DMS 273 (cell line): ENCODE measurements at regions not wholly inside any gene's neighbourhood (a gene's known extent, or its start where the extent isn't known, plus 50 kb on each side); places are given as distances from the start of the nearest gene placed in this dataset.
"Not testable (repeated sequence)": the region's sequence is repeated elsewhere in the genome, so short reads cannot be mapped to it uniquely, and the experiment has no call there.

Source experiments
- DNase-seq: peaks from one replicate; lab custom pipeline; 2025; ENCODE audit not compliant: unreplicated experiment; lab: John Stamatoyannopoulos, UW

DNA sequence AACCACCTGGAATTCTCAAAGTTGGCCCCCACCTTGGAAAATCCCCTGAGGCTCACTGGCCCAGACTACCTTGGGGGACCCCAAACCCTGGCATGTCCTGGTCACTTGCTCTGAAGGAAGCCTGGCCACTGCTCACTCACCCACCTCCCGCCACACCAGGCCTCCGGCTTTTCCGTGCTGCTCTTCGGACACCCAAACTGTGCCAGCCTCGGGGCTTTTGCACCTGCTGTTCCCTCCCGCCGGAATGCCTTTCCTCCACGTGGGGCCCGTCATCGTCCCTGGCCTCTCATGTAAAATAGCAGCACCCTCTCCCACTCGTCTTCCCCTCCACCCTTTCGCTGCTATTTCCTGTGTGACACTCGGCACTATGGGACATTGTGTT is 87.2 kb upstream of the NCOR2 start:
- DNase-seq, result no peak

DNA sequence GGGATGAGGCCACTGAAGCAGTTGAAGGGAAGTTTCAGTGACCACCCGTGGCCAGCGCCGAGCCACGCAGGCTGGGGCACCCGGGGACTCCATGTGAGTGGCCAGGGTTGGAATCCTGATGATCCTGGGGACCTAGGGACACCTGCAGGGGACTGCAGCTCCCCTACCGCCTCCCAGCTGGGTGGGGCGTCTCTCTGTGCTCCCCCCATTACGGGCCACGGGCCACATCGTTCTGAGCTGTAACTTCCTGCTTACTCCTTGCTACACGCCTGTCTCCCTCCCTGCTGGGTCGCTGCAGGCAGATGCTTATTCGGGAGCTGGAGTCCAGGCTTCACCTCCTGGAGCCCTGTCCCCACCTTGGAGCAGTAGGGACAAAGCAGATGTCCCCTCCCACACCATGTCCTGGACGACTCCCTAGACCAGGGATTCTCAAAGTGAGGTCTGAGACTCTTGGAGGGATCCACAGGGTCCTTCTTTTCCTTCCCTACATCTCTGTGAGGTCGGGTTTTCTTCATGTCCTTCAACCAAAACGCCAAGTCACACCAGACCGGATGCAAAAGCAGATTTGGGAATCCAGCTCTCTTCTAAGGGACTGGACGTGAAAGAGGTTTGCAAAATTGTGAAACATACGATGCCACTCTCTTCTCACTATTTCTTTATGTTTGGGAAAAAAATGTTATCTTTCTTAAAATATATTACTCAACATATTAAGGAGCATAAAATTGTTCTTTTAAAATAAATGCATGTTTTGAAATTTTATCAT is 85.9 kb upstream of the NCOR2 start:
- DNase-seq, result peak; percentile 46

DNA sequence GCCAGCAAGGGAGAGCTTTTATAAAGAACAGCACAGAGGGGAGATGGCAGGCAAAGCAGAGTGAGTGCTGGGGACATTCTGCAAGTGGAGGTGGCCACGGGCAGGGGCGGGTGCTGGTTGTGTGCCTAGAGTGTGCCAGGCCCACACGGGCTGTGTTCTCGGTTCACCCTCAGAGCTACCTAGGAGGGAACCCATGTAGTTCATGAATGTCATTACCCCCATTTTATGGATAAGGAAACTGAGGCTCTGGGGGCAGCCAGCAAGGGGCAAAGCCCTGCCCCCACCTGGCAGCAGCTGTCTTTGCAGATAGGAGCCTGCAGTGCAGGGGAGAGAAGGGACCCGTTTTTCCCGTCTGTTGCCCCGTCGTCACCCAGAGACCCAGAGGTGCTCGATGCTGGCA is 85.2 kb upstream of the NCOR2 start:
- DNase-seq, result no peak

DNA sequence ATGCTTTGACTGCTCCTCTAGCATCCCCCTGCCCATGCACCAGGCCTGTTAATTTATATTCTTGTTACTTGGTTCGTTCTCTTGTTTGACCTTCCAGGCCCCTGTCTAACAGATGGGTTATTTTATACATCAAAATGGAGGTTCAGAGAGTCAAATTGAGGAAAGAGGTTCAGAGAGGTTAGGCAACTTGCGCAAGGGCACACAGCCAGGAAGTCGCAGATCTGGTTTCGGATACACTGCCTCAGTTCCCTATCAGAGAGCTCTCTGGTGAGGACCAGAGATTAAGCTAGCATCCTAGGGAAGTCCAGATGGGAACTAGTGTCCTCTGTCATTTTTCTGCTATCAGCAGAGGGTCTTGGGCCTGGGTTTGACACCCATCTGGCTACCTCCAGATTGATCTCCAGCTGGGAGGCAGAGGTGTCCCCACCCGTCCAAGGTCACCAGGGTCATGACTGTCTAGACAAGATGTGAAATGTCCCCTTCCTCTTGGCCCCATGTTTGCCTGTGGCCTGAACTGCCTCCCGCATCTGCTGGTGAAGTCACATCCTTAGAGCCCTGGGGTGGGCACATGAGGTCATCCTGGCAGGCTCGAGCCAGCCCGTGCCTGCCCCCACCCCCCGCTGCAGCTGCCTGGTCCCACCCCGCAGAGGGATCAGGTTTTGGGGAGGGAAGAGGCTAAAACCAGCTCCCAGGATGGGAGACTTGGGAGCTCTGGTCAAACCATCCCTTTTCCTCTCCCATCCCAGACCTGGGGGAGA is 84.3 kb upstream of the NCOR2 start:
- peak; percentile 87 for DNase-seq

DNA sequence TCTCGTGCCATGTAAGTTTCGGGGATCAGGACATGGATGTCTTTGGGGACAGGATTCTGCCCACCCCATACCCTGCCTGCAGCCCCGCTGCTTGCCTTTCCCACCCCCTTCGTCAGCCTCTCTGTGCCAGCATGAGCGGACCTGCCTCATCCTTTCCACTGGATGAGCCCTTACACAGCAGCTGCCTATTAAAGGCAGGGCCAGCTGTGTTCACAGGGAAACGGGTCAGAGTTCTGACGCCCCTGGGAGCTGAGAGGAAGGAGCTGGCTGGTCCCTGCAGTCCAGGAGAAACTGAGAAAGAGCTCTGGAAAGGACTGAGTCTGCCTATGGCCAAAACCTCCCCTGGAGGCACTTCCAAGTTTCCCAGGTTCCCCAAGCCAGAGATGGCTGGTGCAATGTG is 83.5 kb upstream of the NCOR2 start:
- peak; percentile 83 for DNase-seq

DNA sequence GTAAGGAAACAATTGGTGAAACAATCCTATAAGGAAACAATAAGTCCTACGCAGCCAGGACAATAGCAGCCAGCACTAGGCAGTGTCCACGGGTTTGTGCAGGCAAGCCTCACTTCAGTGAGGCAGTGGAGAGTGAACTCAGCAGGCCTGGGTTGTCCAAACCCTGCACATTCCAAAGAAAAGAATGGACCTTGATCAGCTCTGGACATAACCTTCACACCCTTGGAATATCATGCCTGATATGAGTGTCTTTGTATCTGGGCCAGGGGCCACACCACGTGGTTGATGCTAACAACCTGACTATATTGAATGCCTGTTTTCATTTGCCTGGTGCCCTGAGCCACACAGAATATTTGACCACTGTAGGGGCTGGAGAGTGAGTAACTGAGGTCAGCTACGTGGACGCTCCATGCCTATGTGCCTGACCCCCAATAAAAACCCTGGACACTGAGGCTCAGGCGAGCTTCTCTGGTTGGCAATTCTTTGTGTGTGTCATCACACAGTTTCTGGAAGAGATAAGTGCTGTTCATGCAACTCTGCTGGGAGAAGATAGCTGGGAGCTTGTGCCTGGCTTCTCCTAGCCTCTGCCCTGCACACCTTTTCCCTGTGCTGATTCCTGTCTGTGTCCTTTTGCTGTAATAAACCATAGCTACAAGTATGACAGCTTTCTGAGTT is 81.4 kb upstream of the NCOR2 start:
- DNase-seq, result no peak

DNA sequence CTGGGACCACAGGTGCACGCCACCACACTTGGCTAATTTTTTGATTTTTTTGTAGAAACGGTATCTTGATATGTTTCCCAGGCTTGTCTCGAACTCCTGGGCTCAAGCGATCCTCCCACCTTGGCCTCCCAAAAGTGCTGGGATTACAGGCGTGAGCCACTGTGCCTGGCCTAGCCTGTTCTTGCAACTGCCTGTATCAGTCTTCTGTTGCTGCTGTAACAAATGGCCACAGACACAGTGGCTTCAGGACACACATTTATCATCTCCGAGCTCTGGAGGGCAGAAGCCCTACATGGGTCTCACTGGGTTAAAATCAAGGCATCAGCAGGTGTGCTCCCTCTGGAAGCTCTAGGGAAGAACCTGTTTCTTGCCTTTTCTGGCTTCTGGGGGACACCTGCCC is 79.9 kb upstream of the NCOR2 start:
- no peak for DNase-seq

DNA sequence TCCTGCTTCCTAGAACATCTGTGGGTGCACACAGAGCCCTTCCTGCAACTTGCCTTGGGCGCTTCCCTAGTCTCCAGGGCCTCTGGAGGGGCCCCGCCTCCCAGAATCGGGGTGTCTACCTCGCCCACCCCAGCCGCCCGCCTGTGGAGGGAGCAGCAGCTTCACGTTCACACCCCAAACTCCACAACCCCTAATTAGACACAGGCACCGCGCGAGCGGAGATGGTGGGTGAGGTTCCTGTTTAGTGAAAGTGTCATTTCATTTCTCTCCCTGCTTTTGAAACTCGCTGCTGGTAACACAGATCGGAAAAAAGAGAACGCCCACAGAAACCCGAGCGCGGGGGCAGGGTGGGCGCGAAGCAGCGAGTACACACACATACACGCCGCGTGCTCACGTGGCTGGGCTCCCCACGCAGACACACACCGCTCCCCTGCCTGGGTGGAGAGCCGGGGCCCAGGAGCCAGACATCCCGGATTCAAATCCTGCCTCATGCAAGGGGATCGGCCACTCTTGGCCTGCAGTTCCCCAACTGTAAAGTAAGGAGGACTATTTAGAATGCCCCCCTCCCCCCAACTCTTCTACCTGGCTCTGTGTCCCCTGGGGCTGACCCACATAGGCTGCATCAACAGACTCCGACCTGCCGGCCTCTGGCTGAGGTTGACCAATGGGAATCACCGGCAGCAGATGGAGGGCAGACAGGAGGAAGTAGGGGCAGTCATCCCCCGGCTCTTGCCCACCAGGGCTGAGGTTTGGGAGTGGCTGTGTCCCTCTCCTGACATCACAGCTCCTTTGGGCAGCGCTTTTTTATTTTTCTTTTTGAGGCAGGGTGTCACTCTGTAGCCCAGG is 79.2 kb upstream of the NCOR2 start:
- DNase-seq, result no peak

DNA sequence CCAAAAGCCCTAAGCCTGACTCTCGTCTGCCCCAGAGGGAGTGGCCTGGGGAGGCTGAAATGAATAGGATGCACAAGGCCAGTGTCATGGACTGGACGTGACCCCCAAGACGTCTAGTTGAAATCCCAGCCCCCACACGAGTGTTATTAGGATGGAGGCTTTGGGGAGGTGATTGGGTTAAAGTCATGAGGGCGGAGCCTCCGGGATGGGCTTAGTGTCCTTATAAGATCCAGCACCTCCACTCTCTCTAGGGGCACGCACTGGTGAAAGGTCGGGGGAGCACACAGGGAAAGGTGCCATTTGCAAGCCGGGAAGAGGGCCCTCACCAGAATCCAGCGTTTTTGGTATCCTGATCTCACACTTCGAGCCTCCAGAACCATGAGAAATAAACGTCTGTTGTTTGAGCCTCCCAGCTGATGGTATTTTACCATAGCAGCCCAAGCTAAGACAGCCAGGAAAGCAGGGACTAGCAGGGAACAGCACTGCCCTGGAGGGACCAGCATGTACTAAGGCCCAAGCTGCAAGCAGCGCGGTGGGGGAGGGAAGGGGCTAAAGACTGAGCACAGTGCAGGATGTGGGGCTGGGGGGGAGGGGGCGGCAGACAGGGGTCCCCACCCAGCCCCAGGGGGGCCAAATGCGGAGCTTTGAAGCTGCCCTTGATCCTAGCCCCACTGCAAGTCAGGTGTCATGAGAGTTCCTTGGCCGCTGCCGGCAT is 78.3 kb upstream of the NCOR2 start:
- DNase-seq, result no peak

DNA sequence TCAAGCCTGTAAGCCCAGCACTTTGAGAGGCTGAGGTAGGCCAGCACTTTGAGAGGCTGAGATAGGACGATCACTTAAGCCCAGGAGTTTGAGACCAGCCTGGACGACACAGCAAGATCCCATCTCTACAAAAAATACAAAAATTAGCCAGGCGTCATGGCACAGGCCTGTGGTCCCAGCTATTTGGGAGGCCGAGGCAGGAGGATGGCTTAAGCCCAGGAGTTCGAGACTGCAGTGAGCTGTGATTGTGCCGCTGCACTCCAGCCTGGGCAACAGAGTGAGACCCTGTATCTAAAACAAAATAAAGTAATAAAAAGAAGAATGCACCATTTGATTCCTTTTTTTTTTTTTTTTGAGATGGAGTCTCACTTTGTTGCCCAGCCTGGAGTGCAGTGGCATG is 76.4 kb upstream of the NCOR2 start:
- DNase-seq, result not testable (repeated sequence)

DNA sequence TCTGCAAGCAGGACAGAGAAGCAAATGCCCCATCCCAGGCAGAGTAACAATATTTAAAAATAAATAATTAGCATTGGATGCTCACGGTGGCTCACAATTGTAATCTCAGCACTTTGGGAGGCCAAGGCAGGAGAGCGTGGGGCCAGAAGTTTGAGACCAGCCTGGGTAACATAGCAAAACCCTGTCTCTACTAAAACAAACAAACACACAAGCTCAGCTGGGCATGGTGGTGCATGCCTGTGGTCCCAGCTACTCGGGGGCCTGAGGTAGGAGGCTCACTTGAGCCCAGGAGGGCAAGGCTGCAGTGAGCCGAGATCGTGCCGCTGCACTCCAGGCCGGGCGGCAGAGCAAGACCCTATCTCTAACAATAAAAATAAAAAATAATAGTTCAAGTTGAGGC is 74.7 kb upstream of the NCOR2 start:
- no peak for DNase-seq

DNA sequence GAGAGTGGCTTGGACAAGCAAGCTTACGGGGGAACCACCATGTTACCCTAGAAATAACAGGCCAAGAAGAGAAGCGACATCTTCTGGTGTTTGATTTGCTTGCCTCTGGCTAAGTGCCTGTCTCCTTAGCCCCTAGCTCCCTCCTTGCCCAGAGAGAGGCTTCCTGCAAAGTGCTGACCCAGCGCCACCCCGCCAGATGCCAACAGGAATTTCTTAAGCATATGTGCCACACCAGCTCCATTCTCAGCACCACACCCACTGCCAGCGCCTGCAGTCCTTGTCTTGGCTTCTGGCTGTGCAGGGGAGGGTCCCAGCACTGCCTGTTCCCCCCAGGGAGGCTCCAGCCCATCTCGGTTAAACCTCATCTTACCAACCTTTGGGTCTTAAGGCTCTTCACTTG is 74.2 kb upstream of the NCOR2 start:
- DNase-seq, result peak; percentile 50

DNA sequence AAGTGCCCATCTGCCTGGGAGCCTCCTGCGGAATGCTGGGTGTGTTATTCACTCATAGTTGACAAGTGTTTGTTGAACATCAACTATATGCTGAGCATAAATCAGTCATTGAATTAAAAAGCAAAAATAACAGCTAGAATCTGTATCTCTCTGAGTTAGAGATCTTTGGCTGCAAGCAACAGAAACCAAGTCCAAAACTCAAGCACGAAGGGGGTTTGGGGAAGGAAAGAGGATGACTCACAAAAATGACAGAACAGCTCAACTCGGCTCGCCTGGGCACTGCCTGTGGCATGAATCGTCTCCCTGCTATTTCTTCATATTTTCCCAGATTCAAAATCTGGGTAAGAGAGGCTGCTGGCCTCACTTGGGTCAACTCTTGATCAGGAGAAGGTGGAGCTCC is 72.6 kb upstream of the NCOR2 start:
- DNase-seq, result no peak

DNA sequence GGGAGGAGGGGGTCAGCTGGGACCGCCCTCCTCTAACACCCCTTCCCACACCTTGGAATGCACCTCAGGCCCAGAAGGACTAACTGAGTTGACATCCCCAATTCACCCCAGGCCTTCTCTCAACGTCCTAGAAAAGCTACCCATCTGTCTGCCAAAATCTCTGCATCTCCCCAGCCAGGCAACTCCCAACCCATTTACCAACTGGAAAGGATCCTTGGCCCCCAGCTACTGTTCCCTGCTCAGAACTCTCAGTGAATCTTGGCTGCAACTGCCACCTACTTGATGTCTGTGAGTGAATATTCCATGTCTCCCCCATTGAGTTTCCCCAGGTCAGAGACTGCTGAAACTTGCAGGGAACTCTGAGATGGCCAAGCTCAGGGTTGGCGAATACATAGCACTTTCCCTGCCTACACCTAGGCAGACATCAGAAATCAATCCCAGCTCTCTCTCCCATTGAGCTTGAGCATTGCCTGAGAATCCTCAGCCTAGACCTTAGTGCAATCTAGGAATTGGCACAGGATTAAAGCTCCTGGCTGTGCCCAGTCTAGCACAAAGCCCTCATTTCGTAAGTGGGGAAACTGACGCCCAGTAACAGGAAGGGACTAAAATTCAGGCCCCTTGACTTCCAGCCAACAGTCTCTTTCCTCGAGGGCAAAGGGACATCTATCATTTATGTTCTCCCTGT is 71.9 kb upstream of the NCOR2 start:
- peak; percentile 26 for DNase-seq

DNA sequence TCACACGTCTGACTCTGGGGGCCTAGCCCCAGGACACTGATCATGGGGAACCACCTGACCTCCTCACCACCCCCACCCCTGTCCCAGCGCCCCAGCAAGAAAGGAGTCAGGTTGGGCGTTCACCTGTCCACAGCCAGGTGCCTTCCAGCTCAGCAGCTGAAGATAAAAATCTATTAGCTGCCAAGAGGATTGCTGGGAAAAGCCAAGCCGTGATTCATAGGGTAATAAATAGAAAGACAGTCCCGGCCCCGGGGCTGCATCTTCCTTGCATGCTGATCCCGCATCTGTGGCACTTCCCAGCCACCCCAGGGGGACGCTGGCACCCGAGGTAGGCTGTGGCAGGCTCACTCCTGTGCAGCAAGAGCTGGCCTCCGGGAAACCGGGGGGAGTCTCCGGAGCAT is 70.2 kb upstream of the NCOR2 start:
- DNase-seq, result no peak

DNA sequence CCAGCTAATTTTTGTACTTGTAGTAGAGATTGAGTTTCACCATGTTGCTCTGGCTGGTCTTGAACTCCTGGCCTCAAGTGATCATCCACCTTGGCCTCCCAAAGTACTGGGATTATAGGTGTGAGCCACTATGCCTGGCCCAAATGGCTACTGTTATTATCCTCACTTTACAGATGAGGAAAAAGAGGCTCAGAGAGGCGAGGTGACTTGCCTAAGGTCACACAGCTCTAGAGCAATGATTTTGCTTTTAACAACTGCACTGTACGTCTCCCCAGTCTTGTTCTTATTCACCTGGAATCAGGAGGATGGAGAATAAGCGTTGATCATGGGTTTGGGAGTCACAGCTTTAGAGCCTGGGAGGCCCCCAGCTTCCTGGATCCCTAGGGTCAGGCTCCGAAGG is 69.8 kb upstream of the NCOR2 start:
- no peak for DNase-seq

DNA sequence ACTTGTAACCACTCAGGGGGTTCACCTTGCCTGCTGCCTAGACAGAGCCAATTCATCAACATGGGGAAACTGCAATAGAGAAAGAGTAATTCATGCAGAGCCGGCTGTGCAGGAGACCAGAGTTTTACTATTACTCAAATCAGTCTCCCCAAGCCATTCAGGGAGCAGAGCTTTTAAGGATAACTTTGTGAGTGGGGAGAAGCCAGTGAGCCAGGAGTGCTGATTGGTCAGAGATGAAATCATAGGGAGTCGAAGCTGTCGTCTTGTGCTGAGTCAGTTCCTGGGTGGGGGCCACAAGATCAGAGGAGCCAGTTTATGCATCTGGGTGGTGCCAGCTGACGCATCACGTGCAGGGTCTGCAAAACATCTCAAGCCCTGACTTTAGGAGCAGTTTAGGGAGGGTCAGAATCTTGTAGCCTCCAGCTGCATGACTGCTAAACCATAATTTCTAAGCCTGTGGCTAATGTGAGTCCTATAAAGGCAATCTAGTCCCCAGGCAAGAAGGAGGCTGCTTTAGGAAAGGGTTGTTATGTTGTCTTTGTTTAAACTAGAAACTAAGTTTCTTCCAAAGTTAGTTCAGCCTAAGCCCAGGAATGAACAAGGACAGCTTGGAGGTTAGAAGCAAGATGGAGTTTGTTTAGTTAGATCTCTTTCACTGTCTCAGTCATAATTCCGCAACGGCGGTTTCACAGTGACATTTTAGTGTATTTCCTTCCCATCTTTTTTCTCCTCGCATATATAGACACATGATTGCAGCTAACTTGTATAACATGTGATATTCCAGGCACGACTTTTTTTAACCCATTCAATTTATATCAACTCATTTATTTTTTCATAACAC is 68.9 kb upstream of the NCOR2 start:
- peak; percentile 86 for DNase-seq

DNA sequence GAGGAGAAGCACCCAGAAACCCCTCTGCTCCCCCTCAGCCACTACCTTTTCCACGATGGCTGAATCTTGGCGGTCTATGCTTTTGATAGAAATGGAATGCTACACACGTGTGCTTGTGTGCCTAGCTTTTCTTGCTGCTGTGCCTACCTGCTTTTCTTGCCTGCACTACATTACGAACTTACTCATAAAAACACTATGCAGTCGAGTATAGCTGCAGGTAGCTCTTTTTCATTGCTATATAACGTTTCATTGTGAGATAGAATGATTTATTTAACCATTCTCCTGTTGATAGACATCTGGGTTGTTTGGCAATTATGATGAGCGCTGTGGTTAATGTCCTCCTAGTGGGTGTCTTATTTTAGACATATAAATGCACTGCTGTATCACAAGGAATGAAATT is 67.9 kb upstream of the NCOR2 start:
- no peak for DNase-seq
